H1 (cell line): ENCODE measurements at regions not wholly inside any gene's neighbourhood (a gene's known extent, or its start where the extent isn't known, plus 50 kb on each side); places are given as distances from the start of the nearest gene placed in this dataset.

Experiments used
- CTCF ChIA-PET: fragments of 300-600 bp; sonication (Branson Sonifier 250); formaldehyde crosslinking; loops from one replicate; lab custom pipeline; 2021; ENCODE audit not compliant: partially characterized antibody; lab: Charles Lee
- POLR2A ChIA-PET: fragments of 300-600 bp; sonication (Branson Sonifier 250); formaldehyde crosslinking; loops from one replicate; lab custom pipeline; 2021; ENCODE audit warnings: inconsistent platforms; ENCODE audit not compliant: partially characterized antibody; lab: Charles Lee
- DNase-seq, 2 experiments: peaks; one replicate each; pipeline versions ENCODE4 v3.0.0 to v3.0.0-alpha.2; 2010 to 2022; ENCODE audit warnings: low spot score in 2 of 2, low read depth in 1 of 2, mixed read lengths in 1 of 2
- FAIRE-seq: peaks from 2 replicates; lab custom pipeline; 2011; peaks lifted over from hg19 to GRCh38; lab: Jason Lieb, UNC
- H2AFZ ChIP-seq: 2 replicates; pipeline ENCODE4 v1.8.1; 2012; ENCODE audit warnings: low read length, inconsistent platforms
- H2AK5ac ChIP-seq: 2 replicates; pipeline ENCODE4 v1.6.1; 2013; ENCODE audit warnings: low read depth, low read length
- H2BK120ac ChIP-seq: replicated peaks from 2 replicates; pipeline ENCODE3; 2013; ENCODE audit warnings: low read depth, low read length, inconsistent platforms
- H2BK12ac ChIP-seq: 2 replicates; pipeline ENCODE4 v1.6.1; 2013; ENCODE audit warnings: low read depth, low read length
- H2BK15ac ChIP-seq: 2 replicates; pipeline ENCODE4 v1.6.1; 2013; ENCODE audit warnings: low read length
- H2BK20ac ChIP-seq: 2 replicates; pipeline ENCODE4 v1.6.1; 2013; ENCODE audit warnings: low read length
- H2BK5ac ChIP-seq: 2 replicates; pipeline ENCODE4 v1.6.1; 2013; ENCODE audit warnings: low read depth, low read length
- H3K14ac ChIP-seq: 2 replicates; pipeline ENCODE4 v1.6.1; 2013; ENCODE audit warnings: inconsistent platforms; ENCODE audit not compliant: insufficient read length
- H3K18ac ChIP-seq: 2 replicates; pipeline ENCODE4 v1.6.1; 2013; ENCODE audit warnings: low read length; ENCODE audit errors: extremely low read depth
- H3K23ac ChIP-seq: 2 replicates; pipeline ENCODE4 v1.6.1; 2013; ENCODE audit warnings: inconsistent platforms; ENCODE audit not compliant: insufficient read length
- H3K23me2 ChIP-seq: 2 replicates; pipeline ENCODE4 v1.6.1; 2013; ENCODE audit warnings: low read depth, low read length
- H3K27ac ChIP-seq: 2 replicates; pipeline ENCODE4 v1.6.1; 2011; ENCODE audit warnings: low read depth, low read length, inconsistent platforms
- H3K27me3 ChIP-seq, 4 experiments: replicated peaks in 1 of 4; 1 replicate in 1 of 4; 2 replicates in 3 of 4; pipeline versions ENCODE4 v1.6.1 to v1.8.1; 2011 to 2013; ENCODE audit warnings: low read length in 3 of 4, mild to moderate bottlenecking in 3 of 4, inconsistent platforms in 2 of 4, mixed read lengths in 2 of 4, moderate library complexity in 1 of 4; ENCODE audit not compliant: control insufficient read depth in 3 of 4, insufficient read depth in 3 of 4; ENCODE audit errors: extremely low read depth in 1 of 4
- H3K36me3 ChIP-seq, 4 experiments: 2 replicates each; pipeline versions ENCODE4 v1.6.1 to v1.8.1; 2011 to 2013; ENCODE audit warnings: mild to moderate bottlenecking in 4 of 4, low read length in 3 of 4, moderate library complexity in 2 of 4, control low read depth in 1 of 4, inconsistent platforms in 1 of 4; ENCODE audit not compliant: insufficient read depth in 4 of 4, control insufficient read depth in 2 of 4
- H3K4ac ChIP-seq: replicated peaks from 2 replicates; pipeline ENCODE3; 2013; ENCODE audit warnings: low read length, low read depth, mixed read lengths, inconsistent platforms; ENCODE audit not compliant: insufficient read length
- H3K4me1 ChIP-seq, 4 experiments: replicated peaks in 1 of 4; 1 replicate in 1 of 4; 2 replicates in 3 of 4; pipeline versions ENCODE4 v1.6.1 to v1.8.1; 2011 to 2013; ENCODE audit warnings: low read length in 3 of 4, inconsistent platforms in 2 of 4, mixed read lengths in 1 of 4; ENCODE audit not compliant: insufficient read depth in 4 of 4, control insufficient read depth in 3 of 4
- H3K4me2 ChIP-seq, 2 experiments: 2 replicates each; pipeline versions ENCODE4 v1.6.1 to v1.8.1; 2011 to 2013; ENCODE audit warnings: low read depth in 2 of 2, low read length in 2 of 2, control low read depth in 1 of 2, inconsistent platforms in 1 of 2, mild to moderate bottlenecking in 1 of 2; ENCODE audit not compliant: insufficient read depth in 1 of 2
- H3K4me3 ChIP-seq, 4 experiments: fragments of 200-600, 300-600 bp in 1 of 4; sonication (generic), shearing (Covaris generic), sonication (Bioruptor Twin) in 1 of 4; 2 replicates each; pipeline versions ENCODE4 v1.5.1 to v1.8.1; 2011 to 2016; ENCODE audit warnings: low read length in 4 of 4, low read depth in 3 of 4, control low read depth in 2 of 4, inconsistent platforms in 2 of 4, mild to moderate bottlenecking in 2 of 4, mixed read lengths in 1 of 4, moderate library complexity in 1 of 4; ENCODE audit not compliant: insufficient read depth in 2 of 4; ENCODE audit errors: extremely low read depth in 1 of 4
- H3K56ac ChIP-seq: replicated peaks from 2 replicates; pipeline ENCODE3; 2013; ENCODE audit warnings: low read depth, mild to moderate bottlenecking, mixed read lengths, low read length, inconsistent platforms; ENCODE audit not compliant: insufficient read length
- H3K79me1 ChIP-seq: 2 replicates; pipeline ENCODE4 v1.6.1; 2013; ENCODE audit warnings: low read depth, low read length, control low read depth
- H3K79me2 ChIP-seq, 2 experiments: 2 replicates each; pipeline versions ENCODE4 v1.6.1 to v1.8.1; 2012 to 2013; ENCODE audit warnings: low read length in 2 of 2, mild to moderate bottlenecking in 2 of 2, inconsistent platforms in 1 of 2; ENCODE audit not compliant: insufficient read depth in 2 of 2, control insufficient read depth in 1 of 2
- H3K9ac ChIP-seq, 4 experiments: replicated peaks in 1 of 4; 1 replicate in 1 of 4; 2 replicates in 3 of 4; pipeline versions ENCODE4 v1.6.1 to v1.8.1; 2011 to 2013; ENCODE audit warnings: low read depth in 3 of 4, low read length in 3 of 4, control low read depth in 2 of 4, mild to moderate bottlenecking in 2 of 4, moderate library complexity in 2 of 4, inconsistent platforms in 1 of 4; ENCODE audit errors: extremely low read depth in 1 of 4
- H3K9me3 ChIP-seq, 2 experiments: 2 replicates each; pipeline versions ENCODE4 v1.6.1 to v1.8.1; 2012 to 2013; ENCODE audit warnings: mild to moderate bottlenecking in 2 of 2, moderate library complexity in 2 of 2, control low read depth in 1 of 2, inconsistent platforms in 1 of 2, low read depth in 1 of 2, low read length in 1 of 2, mixed read lengths in 1 of 2; ENCODE audit not compliant: insufficient read depth in 2 of 2
- H4K20me1 ChIP-seq, 2 experiments: replicated peaks in 1 of 2; 2 replicates each; pipeline versions ENCODE3 to v1.8.1; 2011 to 2013; ENCODE audit warnings: inconsistent platforms in 2 of 2, low read length in 2 of 2, mild to moderate bottlenecking in 1 of 2; ENCODE audit not compliant: insufficient read depth in 2 of 2, control insufficient read depth in 1 of 2
- H4K5ac ChIP-seq: 2 replicates; pipeline ENCODE4 v1.6.1; 2013; ENCODE audit warnings: low read length, low read depth, mixed read lengths, inconsistent platforms; ENCODE audit not compliant: insufficient read length
- H4K8ac ChIP-seq: 2 replicates; pipeline ENCODE4 v1.8.0; 2013; ENCODE audit warnings: mild to moderate bottlenecking, moderate library complexity, low read length, inconsistent platforms; ENCODE audit not compliant: insufficient read depth; ENCODE audit errors: extremely low read depth
- H4K91ac ChIP-seq: replicated peaks from 2 replicates; pipeline ENCODE3; 2013; ENCODE audit warnings: low read length, mixed read lengths, inconsistent platforms; ENCODE audit not compliant: insufficient read length
- CBX8 ChIP-seq: fragments of 300-800, 300-1000 bp; sonication (generic); IDR thresholded peaks from 2 replicates; pipeline ENCODE4 v1.7.1; 2016; ENCODE audit warnings: low read depth, low read length, borderline replicate concordance
- EGR1 ChIP-seq: IDR thresholded peaks from 2 replicates; pipeline ENCODE4 v1.6.1; 2011; ENCODE audit warnings: low read depth, low read length, borderline replicate concordance
- SIN3A ChIP-seq, 2 experiments: IDR thresholded peaks in 1 of 2; conservative IDR thresholded peaks in 1 of 2; 2 replicates each; pipeline ENCODE4 v1.6.1; 2011 to 2012; ENCODE audit warnings: low read length in 2 of 2, improper control_type of control experiment in 1 of 2, low read depth in 1 of 2, mild to moderate bottlenecking in 1 of 2
- SP1 ChIP-seq: IDR thresholded peaks from 2 replicates; pipeline ENCODE4 v1.6.1; 2011; ENCODE audit warnings: low read depth, low read length
- SP2 ChIP-seq: IDR thresholded peaks from 2 replicates; pipeline ENCODE4 v1.6.1; 2012; ENCODE audit warnings: mild to moderate bottlenecking, low read length, inconsistent platforms
- SP4 ChIP-seq: IDR thresholded peaks from 2 replicates; pipeline ENCODE4 v1.6.1; 2012; ENCODE audit warnings: low read length, inconsistent platforms
- TAF7 ChIP-seq: optimal IDR thresholded peaks from 2 replicates; pipeline ENCODE3; 2011; ENCODE audit warnings: low read depth, mild to moderate bottlenecking, inconsistent platforms, low read length, moderate library complexity, borderline replicate concordance
- TEAD4 ChIP-seq: IDR thresholded peaks from 2 replicates; pipeline ENCODE4 v1.6.1; 2012; ENCODE audit warnings: low read depth, low read length, inconsistent platforms, mixed read lengths
- ZNF274 ChIP-seq: IDR thresholded peaks from 2 replicates; pipeline ENCODE4 v1.7.0; 2012; ENCODE audit warnings: low read length, borderline replicate concordance; ENCODE audit errors: extremely low read depth
- TF ChIP-seq, protein P1 (sequence below): IDR thresholded peaks from 2 replicates; pipeline ENCODE4 v1.6.1; 2012; ENCODE audit warnings: inconsistent platforms

DNA sequence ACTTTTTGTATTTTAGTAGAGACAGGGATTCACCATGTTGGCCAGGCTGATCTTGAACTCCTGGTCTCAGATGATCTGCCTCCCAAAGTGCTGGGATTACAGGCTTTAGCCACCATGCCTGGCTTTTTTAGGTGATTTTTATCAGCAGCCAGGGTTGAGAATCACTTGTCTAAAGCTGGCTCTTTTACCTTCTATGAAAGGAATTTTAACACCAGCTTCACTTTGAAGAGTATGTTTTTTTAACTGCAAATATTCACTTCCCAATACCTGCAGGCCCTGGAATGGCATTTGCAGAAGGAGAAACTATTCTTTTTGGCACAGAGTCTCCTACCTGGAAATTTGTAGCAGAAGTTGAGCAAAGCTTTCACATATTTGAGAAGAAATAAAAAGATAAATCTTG, 63.6 kb upstream of the NAA20 start:
- Histone ChIP-seq H2BK5ac (no peak overlapping the region), H3K4me3 (no peak overlapping the region), H3K18ac (no peak overlapping the region), H3K23me2 (no peaks in the 10 kb centered on the region), H3K4me2 (no peak overlapping the region)
- FAIRE-seq, result no peak
- CTCF ChIA-PET, result interaction anchor here (1.7 kb wide), 1 partner anchor 43 kb away, joined by 5 read pairs; no protein-coding TSS in a partner anchor
- POLR2A ChIA-PET, result no interaction called here
- TF ChIP-seq TAF7 (no peak), SP4 (no peak), SP2 (no peak), SIN3A (conservative IDR thresholded peaks at IDR 0.05 in 1 of 2, IDR thresholded peaks at IDR 0.05 in 1 of 2; ENCODE audit: low read depth in 1 of 2, low read length in 2 of 2) (no peak), CBX8 (no peak), TEAD4 (no peak), EGR1 (no peak), ZNF274 (no peak), SP1 (no peak)
- TF ChIP-seq, protein P1, sequence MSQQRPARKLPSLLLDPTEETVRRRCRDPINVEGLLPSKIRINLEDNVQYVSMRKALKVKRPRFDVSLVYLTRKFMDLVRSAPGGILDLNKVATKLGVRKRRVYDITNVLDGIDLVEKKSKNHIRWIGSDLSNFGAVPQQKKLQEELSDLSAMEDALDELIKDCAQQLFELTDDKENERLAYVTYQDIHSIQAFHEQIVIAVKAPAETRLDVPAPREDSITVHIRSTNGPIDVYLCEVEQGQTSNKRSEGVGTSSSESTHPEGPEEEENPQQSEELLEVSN, result no peak
- TF ChIP-seq, all 59 proteins: peak for 0
- Histone ChIP-seq H3K9ac (no peak overlapping the region), H3K9me3 (no peaks in the 10 kb centered on the region), H2BK20ac (no peak overlapping the region), H4K5ac (no peak overlapping the region), H3K79me1 (no peaks in the 10 kb centered on the region), H3K27ac (no peak overlapping the region), H3K79me2 (no peaks in the 10 kb centered on the region), H3K14ac (no peak overlapping the region), H2BK15ac (no peak overlapping the region), H4K8ac (no peak overlapping the region), H4K20me1 (no peaks in the 10 kb centered on the region), H2AFZ (no peak overlapping the region), H4K91ac (no peak overlapping the region), H2AK5ac (no peak overlapping the region), H3K4me1 (peaks cover 0 to 5% (median under 1%) of the 10 kb centered on the region in 4 experiments; a peak in 2 of 7 replicates), H3K36me3 (no peaks in the 10 kb centered on the region), H3K27me3 (no peaks in the 10 kb centered on the region), H2BK120ac (no peak overlapping the region), H2BK12ac (no peak overlapping the region), H3K56ac (no peak overlapping the region), H3K23ac (no peak overlapping the region), H3K4ac (no peak overlapping the region)
- DNase-seq, result no peak
